GM19467 (cell line): ENCODE measurements at regions not wholly inside any gene's neighbourhood (a gene's known extent, or its start where the extent isn't known, plus 50 kb on each side); places are given as distances from the start of the nearest gene placed in this dataset.
"Not testable (repeated sequence)": the region's sequence is repeated elsewhere in the genome, so short reads cannot be mapped to it uniquely, and the experiment has no call there.

Source experiments
- ATAC-seq: cut with Tn5 transposase; IDR thresholded peaks from one replicate; pipeline ENCODE4 v1.9.1; 2021; ENCODE audit warnings: mild to moderate bottlenecking, moderate library complexity; ENCODE audit not compliant: unreplicated experiment

- ATAC-seq, result no peak
These were observed 194.4 kb upstream of the SPRED2 start for GRCh38 chr2:65626831-65627230.

- ATAC-seq, result no peak
These were observed 193.6 kb upstream of the SPRED2 start for GRCh38 chr2:65625982-65626381.

GRCh38 chr2:65622951-65623535, 190.6 kb upstream of the SPRED2 start:
- no peak for ATAC-seq

DNA sequence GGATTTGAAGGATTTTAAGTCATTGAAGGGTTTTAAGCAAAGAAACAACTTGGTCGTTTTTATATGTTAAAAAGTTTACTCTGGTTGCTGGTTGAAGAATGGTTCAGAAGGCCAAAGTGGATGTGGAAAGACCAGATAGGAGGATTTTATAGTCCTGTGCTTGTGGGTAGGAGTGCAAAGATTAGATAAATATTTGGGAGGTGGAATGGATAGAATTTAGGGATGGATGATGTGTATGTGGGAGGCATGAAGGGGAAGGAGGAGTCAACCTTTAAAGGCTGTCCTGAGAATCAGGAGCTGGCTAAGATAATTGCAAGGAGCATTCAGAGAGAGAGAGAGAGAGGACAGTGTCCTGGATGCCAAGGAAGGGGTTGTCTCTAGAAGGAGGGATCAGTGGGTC, 190.1 kb upstream of the SPRED2 start:
- ATAC-seq, result no peak

DNA sequence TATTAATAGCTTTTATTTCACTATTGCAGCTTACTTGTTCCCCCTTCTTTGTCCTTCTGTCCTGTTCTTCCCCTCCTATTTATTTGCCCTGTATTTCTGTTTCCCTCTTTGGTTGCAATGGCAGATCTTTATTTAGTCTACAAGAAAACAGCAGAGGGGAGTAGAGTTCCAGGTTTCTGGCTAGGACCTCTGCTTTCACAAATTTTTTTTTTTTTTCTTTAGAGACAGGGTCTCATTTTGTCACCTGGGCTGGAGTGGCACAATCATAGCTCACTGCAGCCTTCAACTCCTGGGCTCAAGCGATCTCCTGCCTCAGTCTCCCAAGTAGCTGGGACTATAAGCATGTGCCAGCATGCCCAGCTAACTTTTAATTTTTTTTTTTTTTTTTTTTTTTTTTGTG, 188.1 kb upstream of the SPRED2 start:
- no peak for ATAC-seq

DNA sequence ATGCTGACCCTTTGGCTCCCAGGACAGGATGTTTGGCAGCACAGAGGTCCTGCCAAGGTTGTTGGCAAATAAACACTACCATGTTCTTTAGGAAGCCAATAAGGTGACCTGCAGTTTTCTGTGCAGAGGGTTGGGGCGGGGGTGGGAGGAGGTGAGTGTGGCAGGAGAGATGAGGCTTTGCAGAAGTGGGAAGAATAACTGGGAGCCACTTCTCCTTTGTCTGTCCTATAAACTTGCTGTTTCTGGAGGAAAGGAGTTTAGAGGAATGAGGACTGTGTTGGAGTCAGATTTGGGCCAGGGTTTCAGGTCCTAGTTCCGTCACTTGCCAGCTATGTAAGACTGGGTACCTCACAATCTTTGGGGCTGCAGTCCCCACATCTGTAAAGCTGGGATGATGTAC, 187.6 kb upstream of the SPRED2 start:
- no peak for ATAC-seq

GRCh38 chr2:65615602-65616001, 183.2 kb upstream of the SPRED2 start:
- ATAC-seq, result no peak

- ATAC-seq, result no peak
These were observed 181.7 kb upstream of the SPRED2 start for GRCh38 chr2:65613968-65614555.

- no peak for ATAC-seq
These were observed 179.1 kb upstream of the SPRED2 start for GRCh38 chr2:65611488-65611887.

DNA sequence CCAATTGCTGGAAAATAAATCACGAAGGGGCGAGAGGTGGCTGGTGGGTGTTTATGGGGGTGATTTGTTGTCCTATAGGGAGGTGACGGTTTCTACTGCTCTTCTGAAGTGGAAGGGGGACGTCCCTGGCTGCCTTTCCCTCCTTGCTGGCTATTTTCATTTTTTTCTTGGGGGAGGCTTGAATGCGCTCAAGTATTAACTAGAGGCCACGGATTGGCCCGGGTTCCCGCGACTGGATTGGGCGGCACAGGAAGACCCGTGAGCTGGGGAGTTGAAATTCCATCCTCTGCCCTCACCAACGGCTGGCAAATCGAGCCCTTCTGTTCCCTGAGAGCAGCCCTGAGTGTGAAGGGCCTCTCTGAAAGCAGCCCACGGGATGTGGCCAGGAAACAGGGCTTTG, 176.5 kb upstream of the SPRED2 start:
- no peak for ATAC-seq

DNA sequence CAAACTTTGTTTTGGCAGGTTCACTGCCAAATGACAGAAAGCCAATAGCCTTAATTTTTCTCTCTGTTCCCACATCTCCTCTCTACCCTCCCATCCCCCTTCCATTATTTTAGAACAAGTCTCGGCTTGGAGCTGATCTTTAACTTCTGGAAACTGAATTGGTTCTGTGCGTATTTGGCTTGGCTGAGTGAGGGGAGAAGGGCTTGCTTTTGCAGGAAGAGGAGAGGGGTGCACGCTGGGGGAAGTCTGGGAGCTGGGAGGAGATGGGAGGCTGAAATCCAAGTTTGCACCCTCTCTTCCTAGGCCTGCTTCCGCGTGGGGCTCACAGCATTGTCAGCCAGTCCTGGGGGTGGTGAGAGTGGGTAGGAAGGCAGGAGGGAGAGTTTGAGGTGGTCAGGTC, 176.1 kb upstream of the SPRED2 start:
- ATAC-seq, result no peak

GRCh38 chr2:65607662-65608305, 175.4 kb upstream of the SPRED2 start:
- no peak for ATAC-seq

GRCh38 chr2:65605743-65606058, 173.3 kb upstream of the SPRED2 start:
- ATAC-seq, result peak; percentile 40

GRCh38 chr2:65605058-65605742, 172.8 kb upstream of the SPRED2 start:
- ATAC-seq, result peak; percentile 6

- ATAC-seq, result no peak
These were observed 171.8 kb upstream of the SPRED2 start for GRCh38 chr2:65604246-65604645.

DNA sequence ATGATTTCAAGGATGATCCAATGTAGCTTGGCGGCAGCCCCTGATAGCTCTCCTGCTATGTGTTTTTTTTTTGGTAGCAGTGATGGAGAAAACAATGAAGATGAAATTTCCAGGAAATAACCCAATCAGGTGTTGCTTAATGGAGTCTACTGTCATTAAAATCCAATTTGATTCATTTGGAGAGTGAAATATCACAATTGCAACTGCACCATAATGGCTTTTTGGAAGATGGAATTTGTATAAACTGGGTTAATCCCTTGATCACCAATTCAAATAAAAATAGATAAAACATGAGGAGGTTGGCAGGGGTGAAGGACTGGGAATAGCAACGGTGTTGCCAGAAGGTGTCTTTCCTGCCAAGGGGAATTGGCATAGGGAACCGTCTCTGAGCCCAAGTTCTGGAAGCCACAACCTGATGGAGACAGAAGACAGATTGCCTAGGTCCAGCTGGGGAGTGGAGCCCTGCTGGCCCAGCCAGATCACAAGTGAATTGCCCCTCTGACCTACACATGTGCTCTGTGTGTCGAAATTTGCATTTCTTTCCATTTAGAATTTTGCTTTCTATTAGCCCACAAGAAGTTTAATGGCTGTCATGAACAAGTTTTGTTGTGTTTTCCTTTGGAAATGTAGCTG, 170.3 kb upstream of the SPRED2 start:
- no peak for ATAC-seq

DNA sequence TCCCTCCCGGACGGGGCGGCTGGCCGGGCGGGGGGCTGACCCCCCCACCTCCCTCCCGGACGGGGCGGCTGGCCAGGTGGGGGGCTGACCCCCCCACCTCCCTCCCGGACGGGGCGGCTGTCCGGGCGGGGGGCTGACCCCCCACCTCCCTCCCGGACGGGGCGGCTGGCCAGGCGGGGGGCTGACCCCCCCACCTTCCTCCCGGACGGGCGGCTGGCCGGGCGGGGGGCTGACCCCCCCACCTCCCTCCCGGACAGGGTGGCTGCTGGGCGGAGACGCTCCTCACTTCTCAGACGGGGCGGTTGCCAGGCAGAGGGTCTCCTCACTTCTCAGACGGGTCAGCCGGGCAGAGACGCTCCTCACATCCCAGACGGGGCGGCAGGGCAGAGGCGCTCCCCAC, 168.5 kb upstream of the SPRED2 start:
- ATAC-seq, result not testable (repeated sequence)

DNA sequence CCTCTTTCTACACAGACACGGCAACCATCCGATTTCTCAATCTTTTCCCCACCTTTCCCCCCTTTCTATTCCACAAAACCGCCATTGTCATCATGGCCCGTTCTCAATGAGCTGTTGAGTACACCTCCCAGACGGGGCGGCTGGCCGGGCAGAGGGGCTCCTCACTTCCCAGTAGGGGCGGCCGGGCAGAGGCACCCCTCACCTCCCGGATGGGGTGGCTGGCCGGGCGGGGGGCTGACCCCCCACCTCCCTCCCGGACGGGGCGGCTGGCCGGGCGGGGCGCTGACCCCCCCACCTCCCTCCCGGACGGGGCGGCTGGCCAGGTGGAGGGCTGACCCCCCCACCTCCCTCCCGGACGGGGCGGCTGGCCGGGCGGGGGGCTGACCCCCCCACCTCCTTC, 168.0 kb upstream of the SPRED2 start:
- ATAC-seq, result not testable (repeated sequence)

DNA sequence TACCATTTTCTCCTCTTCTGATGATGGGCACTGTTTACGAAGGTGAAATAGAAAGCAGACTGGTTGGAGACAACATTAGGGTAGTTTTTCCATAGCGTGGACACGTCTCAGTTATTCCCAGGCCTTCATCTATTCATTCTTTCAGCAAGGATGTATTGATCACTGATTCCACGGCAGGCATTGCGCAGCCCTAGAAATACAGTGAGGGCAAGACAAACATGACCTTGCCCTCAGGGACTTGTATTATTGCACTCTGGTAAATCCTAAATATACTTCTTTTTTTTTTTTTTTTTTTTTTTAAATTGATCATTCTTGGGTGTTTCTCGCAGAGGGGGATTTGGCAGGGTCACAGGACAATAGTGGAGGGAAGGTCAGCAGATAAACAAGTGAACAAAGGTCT, 167.3 kb upstream of the SPRED2 start:
- ATAC-seq, result no peak

DNA sequence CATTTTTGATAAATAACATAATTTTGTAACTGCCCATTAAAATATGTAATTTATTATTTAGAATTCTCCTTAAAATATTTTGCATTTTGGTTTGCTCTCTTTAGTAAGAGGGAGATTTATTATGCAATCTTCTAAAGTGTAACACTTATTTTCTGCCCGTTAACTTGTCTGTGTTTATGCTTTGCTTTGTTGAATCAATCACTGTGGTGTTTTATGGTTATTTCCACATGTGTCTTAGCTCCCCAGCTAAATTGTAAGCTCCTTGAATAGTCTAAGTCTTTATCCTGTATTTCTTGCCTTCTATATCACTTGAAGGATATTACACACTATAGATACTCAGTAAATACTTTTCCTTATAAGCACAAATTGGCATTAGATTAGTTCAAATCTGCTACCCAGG, 166.6 kb upstream of the SPRED2 start:
- ATAC-seq, result no peak

GRCh38 chr2:65598264-65598663, 165.9 kb upstream of the SPRED2 start:
- ATAC-seq, result no peak

DNA sequence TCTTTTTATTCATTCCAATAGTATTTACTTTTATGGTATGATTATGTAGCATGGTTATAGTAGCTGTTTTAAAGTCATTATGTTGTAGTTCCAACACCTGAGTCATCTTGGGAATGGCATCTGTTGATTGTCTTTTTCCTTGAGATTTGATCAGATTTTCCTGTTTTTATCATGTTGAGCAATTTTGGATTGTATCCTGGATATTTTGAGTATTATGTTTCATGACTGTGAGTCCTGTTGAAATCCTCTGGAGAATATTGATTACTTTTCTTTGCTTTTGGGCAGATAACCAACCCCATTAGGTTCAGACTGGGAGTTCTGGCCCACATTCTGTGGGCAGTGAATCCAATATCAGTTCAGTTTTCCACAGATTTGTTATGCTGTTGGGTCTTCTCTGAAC, 163.2 kb upstream of the SPRED2 start:
- ATAC-seq, result no peak
